Trophoblast cell (in vitro differentiated cells and primary cell): ENCODE measurements at regions not wholly inside any gene's neighbourhood (a gene's known extent, or its start where the extent isn't known, plus 50 kb on each side); places are given as distances from the start of the nearest gene placed in this dataset.

Experiments used
- DNase-seq, 2 donors: peaks; one replicate each; pipeline ENCODE4 v3.0.0-alpha.2; 2016
- H2AFZ ChIP-seq: 2 replicates; pipeline ENCODE4 v1.6.1; 2013; ENCODE audit warnings: low read length, moderate library complexity, mild to moderate bottlenecking; ENCODE audit not compliant: insufficient read depth, poor library complexity
- H2AK5ac ChIP-seq: 2 replicates; pipeline ENCODE4 v1.6.1; 2013; ENCODE audit warnings: mild to moderate bottlenecking, low read length
- H2BK120ac ChIP-seq: 2 replicates; pipeline ENCODE4 v1.6.1; 2013; ENCODE audit warnings: low read length, mild to moderate bottlenecking, moderate library complexity; ENCODE audit not compliant: insufficient read depth, poor library complexity
- H2BK12ac ChIP-seq: 2 replicates; pipeline ENCODE4 v1.6.1; 2013; ENCODE audit warnings: mild to moderate bottlenecking, low read length, moderate library complexity
- H2BK5ac ChIP-seq: 2 replicates; pipeline ENCODE4 v1.6.1; 2013; ENCODE audit warnings: low read length, low read depth, moderate library complexity, mild to moderate bottlenecking; ENCODE audit not compliant: poor library complexity
- H3K14ac ChIP-seq: 2 replicates; pipeline ENCODE4 v1.6.1; 2013; ENCODE audit warnings: mild to moderate bottlenecking, low read length
- H3K18ac ChIP-seq: 2 replicates; pipeline ENCODE4 v1.6.1; 2013; ENCODE audit warnings: mild to moderate bottlenecking, low read length
- H3K23ac ChIP-seq: 2 replicates; pipeline ENCODE4 v1.6.1; 2013; ENCODE audit warnings: low read length
- H3K27ac ChIP-seq: 2 replicates; pipeline ENCODE4 v1.5.1; 2013; ENCODE audit warnings: low read depth, mild to moderate bottlenecking, inconsistent platforms, low read length, moderate library complexity
- H3K27me3 ChIP-seq: 2 replicates; pipeline ENCODE4 v1.6.1; 2013; ENCODE audit warnings: inconsistent platforms, mild to moderate bottlenecking, low read length, moderate library complexity; ENCODE audit not compliant: insufficient read depth
- H3K36me3 ChIP-seq, 2 experiments: 1 replicate in 1 of 2; 2 replicates in 1 of 2; pipeline ENCODE4 v1.6.1; 2013; ENCODE audit warnings: low read length in 2 of 2, mild to moderate bottlenecking in 2 of 2, moderate library complexity in 1 of 2; ENCODE audit not compliant: insufficient read depth in 2 of 2, control insufficient read depth in 1 of 2
- H3K4ac ChIP-seq: 2 replicates; pipeline ENCODE4 v1.6.1; 2013; ENCODE audit warnings: low read depth, mild to moderate bottlenecking, low read length, moderate library complexity
- H3K4me1 ChIP-seq, 2 experiments: 1 replicate in 1 of 2; 2 replicates in 1 of 2; pipeline ENCODE4 v1.6.1; 2013; ENCODE audit warnings: low read length in 2 of 2, mild to moderate bottlenecking in 2 of 2, moderate library complexity in 1 of 2; ENCODE audit not compliant: insufficient read depth in 2 of 2, control insufficient read depth in 1 of 2
- H3K4me2 ChIP-seq: 2 replicates; pipeline ENCODE4 v1.6.1; 2013; ENCODE audit warnings: inconsistent platforms, mild to moderate bottlenecking, low read length, moderate library complexity
- H3K4me3 ChIP-seq: 2 replicates; pipeline ENCODE4 v1.5.1; 2013; ENCODE audit warnings: mild to moderate bottlenecking, low read depth, low read length, inconsistent platforms
- H3K79me1 ChIP-seq: one replicate; pipeline ENCODE4 v1.6.1; 2013; ENCODE audit warnings: low read length
- H3K79me2 ChIP-seq: 2 replicates; pipeline ENCODE4 v1.6.1; 2013; ENCODE audit warnings: low read length, mild to moderate bottlenecking; ENCODE audit not compliant: control insufficient read depth, insufficient read depth, poor library complexity
- H3K9ac ChIP-seq: 2 replicates; pipeline ENCODE4 v1.6.1; 2013; ENCODE audit warnings: mild to moderate bottlenecking, low read length
- H3K9me3 ChIP-seq: 2 replicates; pipeline ENCODE4 v1.6.1; 2013; ENCODE audit warnings: low read depth, mild to moderate bottlenecking, control low read depth, inconsistent platforms, low read length; ENCODE audit not compliant: insufficient read depth
- H4K12ac ChIP-seq: 2 replicates; pipeline ENCODE4 v1.6.1; 2013; ENCODE audit warnings: low read depth, mild to moderate bottlenecking, low read length, moderate library complexity
- H4K8ac ChIP-seq: 2 replicates; pipeline ENCODE4 v1.6.1; 2013; ENCODE audit warnings: low read depth, mild to moderate bottlenecking, low read length, moderate library complexity
- H4K91ac ChIP-seq: one replicate; pipeline ENCODE4 v1.6.1; 2013; ENCODE audit warnings: low read depth, mild to moderate bottlenecking, low read length, moderate library complexity
- WGBS: extraction: QIAGEN DNeasy Blood & Tissue Kit; methylation state at CpG from one replicate; pipeline ENCODE4 v1.1.7; 2013; ENCODE audit warnings: missing lambda C conversion rate; ENCODE audit not compliant: insufficient read length, insufficient coverage; ENCODE audit errors: extremely low coverage; 5-methylcytosine and 5-hydroxymethylcytosine counted together

- Histone ChIP-seq H3K27ac (no peak overlapping the region), H4K91ac (no peak overlapping the region), H4K8ac (no peak overlapping the region), H3K9me3 (no peaks in the 10 kb centered on the region), H3K79me2 (no peaks in the 10 kb centered on the region), H3K4me2 (no peak overlapping the region), H2AK5ac (no peak overlapping the region), H3K36me3 (no peaks in the 10 kb centered on the region), H2AFZ (no peak overlapping the region), H3K14ac (no peak overlapping the region), H3K23ac (no peak overlapping the region), H3K4me1 (peaks cover 4 to 6% of the 10 kb centered on the region in 2 experiments), H3K4me3 (no peak overlapping the region), H2BK120ac (no peak overlapping the region), H2BK12ac (no peak overlapping the region), H3K27me3 (no peaks in the 10 kb centered on the region), H3K4ac (no peak overlapping the region), H2BK5ac (no peak overlapping the region), H3K18ac (no peak overlapping the region), H3K9ac (no peak overlapping the region), H3K79me1 (no peaks in the 10 kb centered on the region), H4K12ac (no peak overlapping the region)
- no CpG with 5 or more reads among the region's 8 CpGs for WGBS
- no peak for DNase-seq
Observed at GRCh38 chr10:118115701-118116100, 69.0 kb upstream of the RAB11FIP2 start.

GRCh38 chr10:118114992-118115391 lies 68.3 kb upstream of the RAB11FIP2 start:
- no peak overlapping the region for H2AK5ac ChIP-seq
- H3K18ac ChIP-seq: no peak overlapping the region
- no peaks in the 10 kb centered on the region for H3K79me2 ChIP-seq
- H3K14ac ChIP-seq: no peak overlapping the region
- H4K91ac ChIP-seq: no peak overlapping the region
- no CpG with 5 or more reads among the region's 1 CpG for WGBS
- H3K9me3 ChIP-seq: no peaks in the 10 kb centered on the region
- no peak overlapping the region for H2AFZ ChIP-seq
- no peak overlapping the region for H3K9ac ChIP-seq
- no peaks in the 10 kb centered on the region for H3K27me3 ChIP-seq
- H3K36me3 ChIP-seq: no peaks in the 10 kb centered on the region
- DNase-seq: no peak
- no peak overlapping the region for H3K23ac ChIP-seq
- no peak overlapping the region for H2BK12ac ChIP-seq
- H3K4ac ChIP-seq: no peak overlapping the region
- no peak overlapping the region for H4K12ac ChIP-seq
- H4K8ac ChIP-seq: no peak overlapping the region
- no peaks in the 10 kb centered on the region for H3K79me1 ChIP-seq
- no peak overlapping the region for H3K4me2 ChIP-seq
- no peak overlapping the region for H3K4me3 ChIP-seq
- H2BK5ac ChIP-seq: no peak overlapping the region
- no peak overlapping the region for H3K27ac ChIP-seq
- peaks cover 4 to 6% of the 10 kb centered on the region in 2 experiments for H3K4me1 ChIP-seq
- H2BK120ac ChIP-seq: no peak overlapping the region

GRCh38 chr10:118112543-118113125 lies 65.9 kb upstream of the RAB11FIP2 start:
- Histone ChIP-seq H3K79me1 (no peaks in the 10 kb centered on the region), H3K4ac (no peak overlapping the region), H2BK120ac (no peak overlapping the region), H3K14ac (no peak overlapping the region), H4K8ac (no peak overlapping the region), H4K12ac (no peak overlapping the region), H3K36me3 (no peaks in the 10 kb centered on the region), H2BK12ac (no peak overlapping the region), H4K91ac (no peak overlapping the region), H3K18ac (no peak overlapping the region), H3K4me1 (peaks cover 4 to 6% of the 10 kb centered on the region in 2 experiments), H3K9me3 (no peaks in the 10 kb centered on the region), H3K4me3 (no peak overlapping the region), H2BK5ac (no peak overlapping the region), H3K79me2 (no peaks in the 10 kb centered on the region), H3K27ac (no peak overlapping the region), H2AK5ac (no peak overlapping the region), H3K27me3 (no peaks in the 10 kb centered on the region), H3K9ac (peak overlapping the region; percentile 10), H2AFZ (no peak overlapping the region), H3K4me2 (no peak overlapping the region), H3K23ac (peak overlapping the region; percentile 85)
- no CpG with 5 or more reads among the region's 6 CpGs for WGBS
- no peak for DNase-seq

GRCh38 chr10:118110750-118111149 lies 64.0 kb upstream of the RAB11FIP2 start:
- H2AK5ac ChIP-seq: no peak overlapping the region
- H2BK12ac ChIP-seq: no peak overlapping the region
- no peak overlapping the region for H4K8ac ChIP-seq
- H3K9ac ChIP-seq: no peak overlapping the region
- no peak overlapping the region for H2BK120ac ChIP-seq
- H3K4ac ChIP-seq: no peak overlapping the region
- no peaks in the 10 kb centered on the region for H3K36me3 ChIP-seq
- no peaks in the 10 kb centered on the region for H3K79me2 ChIP-seq
- H3K18ac ChIP-seq: no peak overlapping the region
- no peak overlapping the region for H3K23ac ChIP-seq
- no peak overlapping the region for H2AFZ ChIP-seq
- H3K14ac ChIP-seq: no peak overlapping the region
- H3K9me3 ChIP-seq: no peaks in the 10 kb centered on the region
- no CpG with 5 or more reads among the region's 1 CpG for WGBS
- H3K27ac ChIP-seq: no peak overlapping the region
- no peaks in the 10 kb centered on the region for H3K79me1 ChIP-seq
- H4K91ac ChIP-seq: no peak overlapping the region
- H3K4me3 ChIP-seq: no peak overlapping the region
- no peaks in the 10 kb centered on the region for H3K27me3 ChIP-seq
- no peak overlapping the region for H2BK5ac ChIP-seq
- H3K4me1 ChIP-seq: no peaks in the 10 kb centered on the region
- no peak overlapping the region for H3K4me2 ChIP-seq
- H4K12ac ChIP-seq: no peak overlapping the region
- DNase-seq: no peak
